SK-N-SH treated with all-trans-retinoic acid at 6 μM for 48 hours (cell line): ENCODE measurements at regions not wholly inside any gene's neighbourhood (a gene's known extent, or its start where the extent isn't known, plus 50 kb on each side); places are given as distances from the start of the nearest gene placed in this dataset.

ENCODE experiments used
- ATAC-seq: fragments of 200-7000 bp; cut with Tn5 transposase; 3 replicates; pipeline ENCODE4 v1.9.1; 2020; ENCODE audit warnings: mild to moderate bottlenecking, moderate library complexity
- ARNTL ChIP-seq: fragments of 450-650 bp; formaldehyde crosslinking; IDR thresholded peaks from 2 replicates; pipeline ENCODE4 v1.5.0; 2020; ENCODE audit warnings: low read depth, mild to moderate bottlenecking, moderate library complexity, borderline replicate concordance
- CSDC2 ChIP-seq: fragments of 250-450 bp; sonication (Bioruptor Pico); IDR thresholded peaks from 2 replicates; pipeline ENCODE4 v1.5.0; 2020; ENCODE audit warnings: mild to moderate bottlenecking, moderate library complexity
- CSRNP3 ChIP-seq: fragments of 250-450 bp; sonication (Bioruptor Pico); IDR thresholded peaks from 2 replicates; pipeline ENCODE4 v1.5.1; 2021; ENCODE audit warnings: mild to moderate bottlenecking, moderate library complexity
- ESRRG ChIP-seq: fragments of 250-450 bp; sonication (Bioruptor Pico); IDR thresholded peaks from 2 replicates; pipeline ENCODE4 v1.6.1; 2021; ENCODE audit warnings: mild to moderate bottlenecking
- GLIS3 ChIP-seq: fragments of 250-450 bp; sonication (Bioruptor Pico); IDR thresholded peaks from 2 replicates; pipeline ENCODE4 v1.5.0; 2020; ENCODE audit warnings: mild to moderate bottlenecking, moderate library complexity
- ISL1 ChIP-seq: fragments of 250-450 bp; sonication (Bioruptor Pico); IDR thresholded peaks from 2 replicates; pipeline ENCODE4 v2.1.2; 2022; ENCODE audit warnings: mild to moderate bottlenecking, moderate library complexity
- PPARA ChIP-seq: fragments of 250-450 bp; sonication (Bioruptor Pico); IDR thresholded peaks from 2 replicates; pipeline ENCODE4 v1.5.0; 2020; ENCODE audit warnings: mild to moderate bottlenecking, borderline replicate concordance
- RARB ChIP-seq: fragments of 250-450 bp; sonication (Bioruptor Pico); IDR thresholded peaks from 2 replicates; pipeline ENCODE4 v1.8.0; 2021; ENCODE audit warnings: mild to moderate bottlenecking, moderate library complexity
- SNAI2 ChIP-seq: fragments of 250-450 bp; sonication (Bioruptor Pico); IDR thresholded peaks from 2 replicates; pipeline ENCODE4 v1.5.0; 2020; ENCODE audit warnings: mild to moderate bottlenecking, moderate library complexity
- TCF4 ChIP-seq: fragments of 250-450 bp; sonication (Bioruptor Pico); IDR thresholded peaks from 2 replicates; pipeline ENCODE4 v1.8.0; 2021; ENCODE audit warnings: mild to moderate bottlenecking, moderate library complexity, borderline replicate concordance
- TOX ChIP-seq: fragments of 250-450 bp; sonication (Bioruptor Pico); IDR thresholded peaks from 2 replicates; pipeline ENCODE4 v1.8.0; 2021; ENCODE audit warnings: mild to moderate bottlenecking, moderate library complexity, borderline replicate concordance
- ZC3H10 ChIP-seq: fragments of 250-450 bp; sonication (Bioruptor Pico); IDR thresholded peaks from 2 replicates; pipeline ENCODE4 v1.5.1; 2021; ENCODE audit warnings: mild to moderate bottlenecking, moderate library complexity
- ZFP3 ChIP-seq: fragments of 250-450 bp; sonication (Bioruptor Pico); IDR thresholded peaks from 2 replicates; pipeline ENCODE4 v1.5.0; 2020; ENCODE audit warnings: mild to moderate bottlenecking, moderate library complexity
- ZFP30 ChIP-seq: fragments of 450-650 bp; formaldehyde crosslinking; IDR thresholded peaks from 2 replicates; pipeline ENCODE4 v1.5.0; 2022; ENCODE audit warnings: mild to moderate bottlenecking, moderate library complexity
- ZNF565 ChIP-seq: fragments of 450-650 bp; formaldehyde crosslinking; conservative IDR thresholded peaks from 2 replicates; pipeline ENCODE4 v1.5.0; 2020; ENCODE audit warnings: low read depth, mild to moderate bottlenecking, moderate library complexity
- ZNF70 ChIP-seq: fragments of 450-650 bp; formaldehyde crosslinking; IDR thresholded peaks from 2 replicates; pipeline ENCODE4 v1.5.0; 2020; ENCODE audit warnings: mild to moderate bottlenecking, moderate library complexity
- ZNF8 ChIP-seq: fragments of 450-650 bp; formaldehyde crosslinking; IDR thresholded peaks from 2 replicates; pipeline ENCODE4 v1.5.0; 2020; ENCODE audit warnings: mild to moderate bottlenecking, moderate library complexity
- TF ChIP-seq, protein P1 (sequence below): fragments of 250-450 bp; sonication (Bioruptor Pico); IDR thresholded peaks from 2 replicates; pipeline ENCODE4 v1.8.0; 2020; ENCODE audit warnings: mild to moderate bottlenecking, moderate library complexity, borderline replicate concordance
- TF ChIP-seq, protein P2 (sequence below): fragments of 250-450 bp; sonication (Bioruptor Pico); IDR thresholded peaks from 2 replicates; pipeline ENCODE4 v1.8.0; 2021; ENCODE audit warnings: low read depth, mild to moderate bottlenecking, moderate library complexity, borderline replicate concordance
- TF ChIP-seq, protein P3 (sequence below): fragments of 250-450 bp; sonication (Bioruptor Pico); IDR thresholded peaks from 2 replicates; pipeline ENCODE4 v1.5.1; 2020; ENCODE audit warnings: low read depth, mild to moderate bottlenecking, moderate library complexity

DNA sequence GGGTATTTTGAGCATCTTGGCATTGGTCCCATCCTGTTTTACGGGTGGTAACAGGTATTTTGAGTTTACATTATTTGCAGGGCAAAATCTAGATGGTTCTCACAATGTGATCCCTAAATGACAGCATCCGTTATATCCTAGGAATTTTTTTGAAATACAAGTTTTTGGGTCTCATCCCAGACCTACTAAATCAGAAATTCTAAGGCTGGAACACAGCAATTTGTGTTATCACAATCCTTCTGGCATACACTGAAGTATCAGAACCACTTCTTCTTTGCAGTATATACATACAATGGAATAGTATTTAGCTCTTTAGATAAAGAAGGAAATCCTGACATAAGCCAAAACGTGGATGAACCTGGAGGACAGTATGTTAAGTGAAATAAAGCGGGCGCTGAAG is 104.1 kb upstream of the LSM6 start:
- no peak for ATAC-seq
- TF ChIP-seq CSRNP3 (CRISPR knock-in tag) (no peak), CSDC2 (no peak)

GRCh38 chr4:146063143-146063542 is 112.4 kb upstream of the LSM6 start:
- no peak for ATAC-seq
- TF ChIP-seq CSRNP3 (CRISPR knock-in tag) (no peak), ESRRG (CRISPR knock-in tag) (no peak), ISL1 (CRISPR knock-in tag) (no peak), TOX (CRISPR knock-in tag) (no peak), ZNF70 (CRISPR knock-in tag) (no peak), ZFP30 (CRISPR knock-in tag) (no peak), TCF4 (CRISPR knock-in tag) (no peak), CSDC2 (no peak), ZNF565 (CRISPR knock-in tag) (no peak), SNAI2 (no peak), ZC3H10 (CRISPR knock-in tag) (no peak), ZNF8 (CRISPR knock-in tag) (no peak), PPARA (CRISPR knock-in tag) (no peak), GLIS3 (CRISPR knock-in tag) (no peak), ZFP3 (no peak), RARB (no peak)
- TF ChIP-seq, protein P1, sequence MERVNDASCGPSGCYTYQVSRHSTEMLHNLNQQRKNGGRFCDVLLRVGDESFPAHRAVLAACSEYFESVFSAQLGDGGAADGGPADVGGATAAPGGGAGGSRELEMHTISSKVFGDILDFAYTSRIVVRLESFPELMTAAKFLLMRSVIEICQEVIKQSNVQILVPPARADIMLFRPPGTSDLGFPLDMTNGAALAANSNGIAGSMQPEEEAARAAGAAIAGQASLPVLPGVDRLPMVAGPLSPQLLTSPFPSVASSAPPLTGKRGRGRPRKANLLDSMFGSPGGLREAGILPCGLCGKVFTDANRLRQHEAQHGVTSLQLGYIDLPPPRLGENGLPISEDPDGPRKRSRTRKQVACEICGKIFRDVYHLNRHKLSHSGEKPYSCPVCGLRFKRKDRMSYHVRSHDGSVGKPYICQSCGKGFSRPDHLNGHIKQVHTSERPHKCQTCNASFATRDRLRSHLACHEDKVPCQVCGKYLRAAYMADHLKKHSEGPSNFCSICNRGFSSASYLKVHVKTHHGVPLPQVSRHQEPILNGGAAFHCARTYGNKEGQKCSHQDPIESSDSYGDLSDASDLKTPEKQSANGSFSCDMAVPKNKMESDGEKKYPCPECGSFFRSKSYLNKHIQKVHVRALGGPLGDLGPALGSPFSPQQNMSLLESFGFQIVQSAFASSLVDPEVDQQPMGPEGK: no peak
- TF ChIP-seq, protein P2, sequence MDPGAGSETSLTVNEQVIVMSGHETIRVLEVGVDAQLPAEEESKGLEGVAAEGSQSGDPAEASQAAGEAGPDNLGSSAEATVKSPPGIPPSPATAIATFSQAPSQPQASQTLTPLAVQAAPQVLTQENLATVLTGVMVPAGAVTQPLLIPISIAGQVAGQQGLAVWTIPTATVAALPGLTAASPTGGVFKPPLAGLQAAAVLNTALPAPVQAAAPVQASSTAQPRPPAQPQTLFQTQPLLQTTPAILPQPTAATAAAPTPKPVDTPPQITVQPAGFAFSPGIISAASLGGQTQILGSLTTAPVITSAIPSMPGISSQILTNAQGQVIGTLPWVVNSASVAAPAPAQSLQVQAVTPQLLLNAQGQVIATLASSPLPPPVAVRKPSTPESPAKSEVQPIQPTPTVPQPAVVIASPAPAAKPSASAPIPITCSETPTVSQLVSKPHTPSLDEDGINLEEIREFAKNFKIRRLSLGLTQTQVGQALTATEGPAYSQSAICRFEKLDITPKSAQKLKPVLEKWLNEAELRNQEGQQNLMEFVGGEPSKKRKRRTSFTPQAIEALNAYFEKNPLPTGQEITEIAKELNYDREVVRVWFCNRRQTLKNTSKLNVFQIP: no peak

GRCh38 chr4:146062340-146062739 is 113.2 kb upstream of the LSM6 start:
- TF ChIP-seq CSRNP3 (CRISPR knock-in tag) (no peak), RARB (no peak), TCF4 (CRISPR knock-in tag) (no peak), ARNTL (CRISPR knock-in tag) (no peak), ZNF8 (CRISPR knock-in tag) (no peak), ISL1 (CRISPR knock-in tag) (no peak), ZC3H10 (CRISPR knock-in tag) (no peak), ZFP30 (CRISPR knock-in tag) (no peak)
- TF ChIP-seq, protein P3, sequence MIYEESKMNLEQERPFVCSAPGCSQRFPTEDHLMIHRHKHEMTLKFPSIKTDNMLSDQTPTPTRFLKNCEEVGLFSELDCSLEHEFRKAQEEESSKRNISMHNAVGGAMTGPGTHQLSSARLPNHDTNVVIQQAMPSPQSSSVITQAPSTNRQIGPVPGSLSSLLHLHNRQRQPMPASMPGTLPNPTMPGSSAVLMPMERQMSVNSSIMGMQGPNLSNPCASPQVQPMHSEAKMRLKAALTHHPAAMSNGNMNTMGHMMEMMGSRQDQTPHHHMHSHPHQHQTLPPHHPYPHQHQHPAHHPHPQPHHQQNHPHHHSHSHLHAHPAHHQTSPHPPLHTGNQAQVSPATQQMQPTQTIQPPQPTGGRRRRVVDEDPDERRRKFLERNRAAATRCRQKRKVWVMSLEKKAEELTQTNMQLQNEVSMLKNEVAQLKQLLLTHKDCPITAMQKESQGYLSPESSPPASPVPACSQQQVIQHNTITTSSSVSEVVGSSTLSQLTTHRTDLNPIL (CRISPR knock-in tag): no peak
- ATAC-seq: no peak
